OCI-LY1 (cell line): ENCODE measurements at regions not wholly inside any gene's neighbourhood (a gene's known extent, or its start where the extent isn't known, plus 50 kb on each side); places are given as distances from the start of the nearest gene placed in this dataset.

Experiments used
- H2AFZ ChIP-seq: fragments of 200-600 bp; sonication (generic), shearing (Covaris generic); 2 replicates; pipeline ENCODE4 v1.6.0; 2014; ENCODE audit warnings: antibody characterized with exemption, mild to moderate bottlenecking, low read length
- H3F3A ChIP-seq: fragments of 200-600 bp; sonication (generic), shearing (Covaris generic); 2 replicates; pipeline ENCODE4 v1.6.0; 2014; ENCODE audit warnings: mild to moderate bottlenecking, antibody characterized with exemption, low read length, moderate library complexity; ENCODE audit not compliant: insufficient read depth
- H3K27ac ChIP-seq: fragments of 200-600 bp; sonication (generic); 2 replicates; pipeline ENCODE4 v1.5.1; 2014; ENCODE audit warnings: low read length, mixed run types, mild to moderate bottlenecking, low read depth; ENCODE audit not compliant: poor library complexity, severe bottlenecking
- H3K27me3 ChIP-seq: fragments of 200-600 bp; sonication (generic); 2 replicates; pipeline ENCODE4 v1.6.0; 2014; ENCODE audit warnings: antibody characterized with exemption, mild to moderate bottlenecking, low read length, moderate library complexity; ENCODE audit not compliant: insufficient read depth
- H3K36me3 ChIP-seq: fragments of 200-600 bp; sonication (generic); 2 replicates; pipeline ENCODE4 v1.6.1; 2014; ENCODE audit warnings: mild to moderate bottlenecking, antibody characterized with exemption, low read length, moderate library complexity, mixed read lengths; ENCODE audit not compliant: insufficient read depth
- H3K4me1 ChIP-seq: fragments of 200-600 bp; sonication (generic); 2 replicates; pipeline ENCODE4 v1.5.1; 2014; ENCODE audit warnings: mild to moderate bottlenecking, low read length, moderate library complexity; ENCODE audit not compliant: insufficient read depth, severe bottlenecking
- H3K4me2 ChIP-seq: fragments of 200-600 bp; sonication (generic), shearing (Covaris generic); 2 replicates; pipeline ENCODE4 v1.6.1; 2014; ENCODE audit warnings: low read length
- H3K4me3 ChIP-seq: fragments of 200-600 bp; sonication (generic); 2 replicates; pipeline ENCODE4 v1.5.1; 2014; ENCODE audit warnings: low read length, low read depth, mild to moderate bottlenecking, mixed read lengths; ENCODE audit not compliant: poor library complexity, severe bottlenecking
- H3K79me2 ChIP-seq: fragments of 200-600 bp; shearing (Covaris generic); 2 replicates; pipeline ENCODE4 v1.6.1; 2016; ENCODE audit warnings: mixed run types, low read length, mixed read lengths; ENCODE audit not compliant: insufficient read depth
- H3K9ac ChIP-seq: fragments of 200-600 bp; sonication (generic), shearing (Covaris generic); 2 replicates; pipeline ENCODE4 v1.6.1; 2014; ENCODE audit warnings: mild to moderate bottlenecking, low read length, mixed read lengths
- H3K9me2 ChIP-seq: fragments of 200-600 bp; sonication (generic), shearing (Covaris generic); 2 replicates; pipeline ENCODE4 v1.6.1; 2014; ENCODE audit warnings: low read depth, mild to moderate bottlenecking, low read length, mixed read lengths
- H3K9me3 ChIP-seq: fragments of 200-600 bp; shearing (Covaris generic); 2 replicates; pipeline ENCODE4 v1.6.1; 2014; ENCODE audit warnings: low read length, mixed read lengths
- H4K20me1 ChIP-seq: fragments of 200-600 bp; sonication (generic), shearing (Covaris generic); 2 replicates; pipeline ENCODE4 v1.6.0; 2016; ENCODE audit warnings: mild to moderate bottlenecking, low read length; ENCODE audit not compliant: insufficient read depth
- EZH2 ChIP-seq: fragments of 200-600 bp; sonication (generic), shearing (Covaris generic); IDR thresholded peaks from 2 replicates; pipeline ENCODE4 v1.8.0; 2017; ENCODE audit warnings: borderline replicate concordance, mixed run types, mild to moderate bottlenecking, antibody characterized with exemption, low read length, moderate library complexity, mixed read lengths
- TF ChIP-seq, protein P1 (sequence below): fragments of 200-600 bp; sonication (generic), shearing (Covaris generic); IDR thresholded peaks from 2 replicates; pipeline ENCODE4 v1.5.1; 2017; ENCODE audit warnings: mild to moderate bottlenecking, antibody characterized with exemption, low read length, moderate library complexity, mixed read lengths

DNA sequence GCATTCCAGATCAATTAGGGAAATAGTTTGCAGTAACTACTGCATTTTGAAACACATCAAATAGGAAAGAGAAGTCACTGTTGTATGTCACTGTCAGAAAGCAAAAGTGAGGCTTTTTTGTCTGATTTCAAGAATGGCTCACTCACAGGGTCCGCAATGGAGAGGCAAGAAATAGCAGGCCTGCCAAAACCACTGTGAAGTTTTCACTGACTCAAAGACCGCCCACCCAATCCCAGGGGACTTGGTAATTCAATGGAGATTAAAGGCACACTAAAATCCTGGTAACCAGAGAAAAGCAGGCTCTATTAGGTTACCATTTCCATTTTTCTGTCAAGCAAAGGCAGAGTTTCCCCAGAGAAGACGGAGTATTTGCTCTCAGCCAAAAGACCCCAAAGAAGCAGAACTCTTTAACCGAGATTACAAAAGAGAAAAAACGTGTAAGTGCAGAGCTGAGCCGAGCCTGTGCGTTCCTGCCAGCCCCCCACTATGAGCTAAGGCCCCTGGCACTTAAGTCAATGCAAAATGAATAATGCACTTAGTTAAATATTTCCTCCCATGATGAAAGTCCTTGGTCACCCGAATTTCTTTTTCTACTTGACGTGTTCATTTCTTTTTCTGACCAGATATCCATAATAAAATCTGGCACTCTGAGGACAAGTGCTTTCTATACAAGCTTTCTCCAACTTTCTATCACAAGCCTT is 57.0 kb downstream of the FOXL1 start:
- H3K27ac ChIP-seq: no peak overlapping the region
- H3K36me3 ChIP-seq: no peaks in the 10 kb centered on the region
- TF ChIP-seq, protein P1, sequence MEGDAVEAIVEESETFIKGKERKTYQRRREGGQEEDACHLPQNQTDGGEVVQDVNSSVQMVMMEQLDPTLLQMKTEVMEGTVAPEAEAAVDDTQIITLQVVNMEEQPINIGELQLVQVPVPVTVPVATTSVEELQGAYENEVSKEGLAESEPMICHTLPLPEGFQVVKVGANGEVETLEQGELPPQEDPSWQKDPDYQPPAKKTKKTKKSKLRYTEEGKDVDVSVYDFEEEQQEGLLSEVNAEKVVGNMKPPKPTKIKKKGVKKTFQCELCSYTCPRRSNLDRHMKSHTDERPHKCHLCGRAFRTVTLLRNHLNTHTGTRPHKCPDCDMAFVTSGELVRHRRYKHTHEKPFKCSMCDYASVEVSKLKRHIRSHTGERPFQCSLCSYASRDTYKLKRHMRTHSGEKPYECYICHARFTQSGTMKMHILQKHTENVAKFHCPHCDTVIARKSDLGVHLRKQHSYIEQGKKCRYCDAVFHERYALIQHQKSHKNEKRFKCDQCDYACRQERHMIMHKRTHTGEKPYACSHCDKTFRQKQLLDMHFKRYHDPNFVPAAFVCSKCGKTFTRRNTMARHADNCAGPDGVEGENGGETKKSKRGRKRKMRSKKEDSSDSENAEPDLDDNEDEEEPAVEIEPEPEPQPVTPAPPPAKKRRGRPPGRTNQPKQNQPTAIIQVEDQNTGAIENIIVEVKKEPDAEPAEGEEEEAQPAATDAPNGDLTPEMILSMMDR: no peak
- TF ChIP-seq EZH2: no peak
- H2AFZ ChIP-seq: no peak overlapping the region
- no peaks in the 10 kb centered on the region for H3K9me2 ChIP-seq
- no peaks in the 10 kb centered on the region for H3K9me3 ChIP-seq
- no peaks in the 10 kb centered on the region for H3F3A ChIP-seq
- H3K4me1 ChIP-seq: no peaks in the 10 kb centered on the region
- H3K9ac ChIP-seq: no peak overlapping the region
- H3K4me2 ChIP-seq: no peak overlapping the region
- no peaks in the 10 kb centered on the region for H3K79me2 ChIP-seq
- H3K27me3 ChIP-seq: peaks cover 16% of the 10 kb centered on the region; the same call in 1 of the 2 replicates
- H3K4me3 ChIP-seq: no peak overlapping the region
- H4K20me1 ChIP-seq: no peaks in the 10 kb centered on the region

- no peak overlapping the region for H2AFZ ChIP-seq
- H3K27me3 ChIP-seq: peaks cover 19% of the 10 kb centered on the region; the same call in 1 of the 2 replicates
- no peaks in the 10 kb centered on the region for H3K79me2 ChIP-seq
- H3K9ac ChIP-seq: no peak overlapping the region
- H3K4me2 ChIP-seq: no peak overlapping the region
- H3K9me3 ChIP-seq: no peaks in the 10 kb centered on the region
- no peak overlapping the region for H3K27ac ChIP-seq
- H3F3A ChIP-seq: no peaks in the 10 kb centered on the region
- H3K4me1 ChIP-seq: no peaks in the 10 kb centered on the region
- H4K20me1 ChIP-seq: no peaks in the 10 kb centered on the region
- H3K36me3 ChIP-seq: no peaks in the 10 kb centered on the region
- H3K4me3 ChIP-seq: no peak overlapping the region
- TF ChIP-seq, protein P1: no peak
- no peak for TF ChIP-seq EZH2
- H3K9me2 ChIP-seq: no peaks in the 10 kb centered on the region
Measured at GRCh38 chr16:86635926-86636325, 57.6 kb downstream of the FOXL1 start.

DNA sequence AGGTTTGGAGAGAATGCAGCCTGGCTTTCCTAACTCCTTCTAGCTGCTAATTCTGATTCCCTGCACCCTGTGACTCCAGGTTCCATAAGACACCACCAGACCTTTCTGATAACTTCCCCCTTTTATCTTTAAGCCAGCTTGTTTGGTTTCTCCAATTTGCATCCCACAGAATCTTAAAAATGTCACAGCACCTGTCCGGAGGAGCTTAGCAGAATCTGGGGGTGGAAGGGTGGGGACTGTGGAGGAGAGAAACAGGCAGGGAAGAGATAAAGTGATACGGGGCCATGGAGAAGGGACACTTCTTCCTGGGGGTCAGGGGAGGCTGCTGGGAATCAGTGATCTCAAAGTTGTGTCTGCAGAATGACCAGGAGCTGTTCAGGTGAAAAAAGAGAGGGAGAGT is 59.4 kb downstream of the FOXL1 start:
- Histone ChIP-seq H3K27me3 (peaks cover 22% of the 10 kb centered on the region), H3K27ac (no peak overlapping the region), H3K9me3 (0 out of 2 replicates have a peak, but pooled peaks cover 4% of the 10 kb centered on the region), H3K79me2 (no peaks in the 10 kb centered on the region), H3K4me2 (no peak overlapping the region), H3K4me3 (no peak overlapping the region), H3K4me1 (no peaks in the 10 kb centered on the region), H2AFZ (no peak overlapping the region), H3K36me3 (no peaks in the 10 kb centered on the region; the same call in 1 of the 2 replicates), H3F3A (no peaks in the 10 kb centered on the region), H4K20me1 (no peaks in the 10 kb centered on the region), H3K9ac (no peak overlapping the region), H3K9me2 (no peaks in the 10 kb centered on the region)
- no peak for TF ChIP-seq EZH2
- TF ChIP-seq, protein P1: no peak
